MM.1S (cell line): ENCODE measurements at regions not wholly inside any gene's neighbourhood (a gene's known extent, or its start where the extent isn't known, plus 50 kb on each side); places are given as distances from the start of the nearest gene placed in this dataset.

ENCODE experiments used
- EZH2 ChIP-seq: fragments of 300-600 bp; sonication (generic); optimal IDR thresholded peaks from 2 replicates; pipeline ENCODE3; 2017; ENCODE audit warnings: low read depth, mild to moderate bottlenecking, antibody characterized with exemption, low read length, mixed read lengths
- TF ChIP-seq, protein P1 (sequence below): fragments of 300-600 bp; sonication (generic); IDR thresholded peaks from 2 replicates; pipeline ENCODE4 v1.5.1; 2016; ENCODE audit warnings: antibody characterized with exemption, low read length, mixed read lengths

DNA sequence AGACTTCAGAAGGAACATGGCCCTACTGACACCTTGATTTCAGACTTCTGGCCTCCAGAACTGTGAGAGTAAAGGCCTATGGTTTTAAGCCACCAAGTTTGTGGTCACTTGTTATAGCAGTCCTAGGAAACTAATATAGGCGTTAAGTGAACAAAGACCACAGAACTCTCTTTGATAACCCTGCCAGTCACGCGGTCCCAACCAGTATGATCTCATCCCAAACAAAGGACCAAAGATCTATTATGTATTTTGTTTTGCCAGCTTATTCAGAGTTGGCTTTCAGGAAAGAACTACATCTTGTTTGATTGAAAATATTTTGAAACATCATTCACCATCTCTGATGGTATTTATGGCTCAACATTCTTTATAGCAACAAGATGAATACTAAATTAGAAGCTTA, 294.4 kb upstream of the SLCO3A1 start:
- TF ChIP-seq, protein P1, sequence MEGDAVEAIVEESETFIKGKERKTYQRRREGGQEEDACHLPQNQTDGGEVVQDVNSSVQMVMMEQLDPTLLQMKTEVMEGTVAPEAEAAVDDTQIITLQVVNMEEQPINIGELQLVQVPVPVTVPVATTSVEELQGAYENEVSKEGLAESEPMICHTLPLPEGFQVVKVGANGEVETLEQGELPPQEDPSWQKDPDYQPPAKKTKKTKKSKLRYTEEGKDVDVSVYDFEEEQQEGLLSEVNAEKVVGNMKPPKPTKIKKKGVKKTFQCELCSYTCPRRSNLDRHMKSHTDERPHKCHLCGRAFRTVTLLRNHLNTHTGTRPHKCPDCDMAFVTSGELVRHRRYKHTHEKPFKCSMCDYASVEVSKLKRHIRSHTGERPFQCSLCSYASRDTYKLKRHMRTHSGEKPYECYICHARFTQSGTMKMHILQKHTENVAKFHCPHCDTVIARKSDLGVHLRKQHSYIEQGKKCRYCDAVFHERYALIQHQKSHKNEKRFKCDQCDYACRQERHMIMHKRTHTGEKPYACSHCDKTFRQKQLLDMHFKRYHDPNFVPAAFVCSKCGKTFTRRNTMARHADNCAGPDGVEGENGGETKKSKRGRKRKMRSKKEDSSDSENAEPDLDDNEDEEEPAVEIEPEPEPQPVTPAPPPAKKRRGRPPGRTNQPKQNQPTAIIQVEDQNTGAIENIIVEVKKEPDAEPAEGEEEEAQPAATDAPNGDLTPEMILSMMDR, result no peak
- no peak for TF ChIP-seq EZH2
